HCT116 (cell line): ENCODE measurements at regions not wholly inside any gene's neighbourhood (a gene's known extent, or its start where the extent isn't known, plus 50 kb on each side); places are given as distances from the start of the nearest gene placed in this dataset.

Experiments used
- ATAC-seq: fragments of 200-7000 bp; cut with Tn5 transposase; 2 replicates; pipeline ENCODE4 v1.9.1; 2020; ENCODE audit warnings: mild to moderate bottlenecking, moderate library complexity
- BruUV-seq: library from RNA; stranded (reverse); fragments of 400-500 nt; replicated peaks from 2 replicates; lab custom pipeline; 2021; lab: Mats Ljungman, UMichigan
- CTCF ChIA-PET: fragments of 300-600 bp; sonication (Branson Sonifier 250); formaldehyde crosslinking; loops from one replicate; lab custom pipeline; 2021; ENCODE audit warnings: antibody characterized with exemption; lab: Charles Lee
- POLR2A ChIA-PET: fragments of 300-600, 350-600 bp; sonication (Branson Sonifier 250); formaldehyde crosslinking; loops from one replicate; lab custom pipeline; 2021; ENCODE audit warnings: antibody characterized with exemption; lab: Charles Lee
- RAD21 ChIA-PET, 2 experiments: fragments of 300-600 bp; sonication (Branson Sonifier 250); formaldehyde crosslinking; loops; one replicate each; lab custom pipeline; 2023; ENCODE audit warnings: low total read pairs in 2 of 2; ENCODE audit not compliant: uncharacterized antibody in 2 of 2, unreplicated experiment in 2 of 2, low non-redundant PET in 1 of 2; lab: Charles Lee
- DNase-seq: peaks from one replicate; pipeline ENCODE4 v3.0.0-alpha.2; 2010; ENCODE audit warnings: low read depth, low spot score
- H2AFZ ChIP-seq: fragments of 200-600 bp; shearing (Covaris generic), sonication (generic); 2 replicates; pipeline ENCODE4 v1.6.1; 2017; ENCODE audit warnings: low read depth, mixed run types, mixed read lengths, antibody characterized with exemption, low read length; ENCODE audit not compliant: poor library complexity, severe bottlenecking
- H3K27ac ChIP-seq: 2 replicates; pipeline ENCODE4 v1.5.1; 2012; ENCODE audit warnings: low read depth, low read length
- H3K27me3 ChIP-seq: fragments of 200-600 bp; sonication (generic); 2 replicates; pipeline ENCODE4 v1.6.1; 2016; ENCODE audit warnings: mixed run types, low read length, mixed read lengths; ENCODE audit not compliant: insufficient read depth
- H3K36me3 ChIP-seq, 2 experiments: fragments of 200-500 bp in 1 of 2; fragments of 200-600 bp in 1 of 2; sonication (Bioruptor generic) in 1 of 2; sonication (generic) in 1 of 2; 2 replicates each; pipeline versions ENCODE4 v1.5.1 to v1.6.1; 2014 to 2016; ENCODE audit warnings: low read length in 2 of 2, inconsistent platforms in 1 of 2, mixed read lengths in 1 of 2, mixed run types in 1 of 2; ENCODE audit not compliant: insufficient read depth in 2 of 2, control insufficient read depth in 1 of 2
- H3K4me1 ChIP-seq, 2 experiments: fragments of 200-600 bp in 1 of 2; sonication (generic) in 1 of 2; 2 replicates each; pipeline versions ENCODE4 v1.5.1 to v1.6.1; 2012 to 2017; ENCODE audit warnings: low read length in 2 of 2, inconsistent platforms in 1 of 2, mild to moderate bottlenecking in 1 of 2, mixed read lengths in 1 of 2, mixed run types in 1 of 2, moderate library complexity in 1 of 2; ENCODE audit not compliant: insufficient read depth in 2 of 2, control insufficient read depth in 1 of 2
- H3K4me2 ChIP-seq: fragments of 200-600 bp; sonication (generic); 2 replicates; pipeline ENCODE4 v1.6.1; 2017; ENCODE audit warnings: mixed run types, low read length, mixed read lengths
- H3K4me3 ChIP-seq, 2 experiments: fragments of 200-600 bp in 1 of 2; sonication (generic) in 1 of 2; replicated peaks in 1 of 2; 2 replicates each; pipeline ENCODE4 v1.5.1; 2011 to 2016; ENCODE audit warnings: low read length in 2 of 2, control low read depth in 1 of 2, low read depth in 1 of 2, mild to moderate bottlenecking in 1 of 2, mixed read lengths in 1 of 2, mixed run types in 1 of 2
- H3K79me2 ChIP-seq: fragments of 200-600 bp; sonication (generic); 2 replicates; pipeline ENCODE4 v1.6.1; 2017; ENCODE audit warnings: mild to moderate bottlenecking, mixed run types, low read length, moderate library complexity, mixed read lengths; ENCODE audit not compliant: insufficient read depth
- H3K9ac ChIP-seq: fragments of 200-600 bp; sonication (generic); 2 replicates; pipeline ENCODE4 v1.6.1; 2016; ENCODE audit warnings: low read length, mixed read lengths
- H3K9me2 ChIP-seq: fragments of 200-600 bp; sonication (generic), shearing (Covaris generic); 2 replicates; pipeline ENCODE4 v1.6.1; 2017; ENCODE audit warnings: mixed run types, mild to moderate bottlenecking, moderate library complexity; ENCODE audit not compliant: insufficient read depth
- H3K9me3 ChIP-seq, 2 experiments: fragments of 200-500 bp in 1 of 2; fragments of 200-600 bp in 1 of 2; sonication (Bioruptor generic) in 1 of 2; sonication (generic) in 1 of 2; 2 replicates each; pipeline ENCODE4 v1.6.1; 2014 to 2017; ENCODE audit warnings: low read length in 2 of 2, mixed read lengths in 2 of 2, inconsistent platforms in 1 of 2, low read depth in 1 of 2, mild to moderate bottlenecking in 1 of 2, mixed run types in 1 of 2, moderate library complexity in 1 of 2; ENCODE audit not compliant: control insufficient read depth in 1 of 2, insufficient read depth in 1 of 2
- H4K20me1 ChIP-seq: fragments of 200-600 bp; sonication (generic), shearing (Covaris generic); 2 replicates; pipeline ENCODE4 v1.6.1; 2017; ENCODE audit warnings: mixed run types, mild to moderate bottlenecking, moderate library complexity; ENCODE audit not compliant: insufficient read depth
- CBX3 ChIP-seq: IDR thresholded peaks from 2 replicates; pipeline ENCODE4 v1.6.1; 2012; ENCODE audit warnings: low read depth
- CEBPB ChIP-seq: IDR thresholded peaks from 2 replicates; pipeline ENCODE4 v1.6.1; 2012; ENCODE audit warnings: low read depth
- EGR1 ChIP-seq: IDR thresholded peaks from 2 replicates; pipeline ENCODE4 v1.6.1; 2012; ENCODE audit warnings: low read depth
- ELF1 ChIP-seq: IDR thresholded peaks from 2 replicates; pipeline ENCODE4 v1.6.1; 2012; ENCODE audit warnings: low read depth, borderline replicate concordance
- EZH2 ChIP-seq: fragments of 200-600 bp; sonication (generic); IDR thresholded peaks from 2 replicates; pipeline ENCODE4 v1.6.1; 2017; ENCODE audit warnings: antibody characterized with exemption, mixed run types
- EZH2phosphoT487 ChIP-seq: fragments of 200-600 bp; IDR thresholded peaks from 2 replicates; pipeline ENCODE4 v1.6.1; 2018; ENCODE audit warnings: antibody characterized with exemption, borderline replicate concordance
- FOSL1 ChIP-seq: IDR thresholded peaks from 2 replicates; pipeline ENCODE4 v1.6.1; 2012; ENCODE audit warnings: low read depth
- JUND ChIP-seq: IDR thresholded peaks from 2 replicates; pipeline ENCODE4 v1.6.1; 2012
- POLR2A ChIP-seq: IDR thresholded peaks from 2 replicates; pipeline ENCODE4 v1.7.0; 2011; ENCODE audit warnings: borderline replicate concordance; ENCODE audit not compliant: insufficient read depth, insufficient read length; ENCODE audit errors: extremely low read depth
- POLR2AphosphoS5 ChIP-seq: IDR thresholded peaks from 2 replicates; pipeline ENCODE4 v1.6.1; 2011; ENCODE audit warnings: mild to moderate bottlenecking, low read depth, low read length, moderate library complexity
- RAD21 ChIP-seq: IDR thresholded peaks from 2 replicates; pipeline ENCODE4 v1.6.1; 2012; ENCODE audit warnings: low read depth, mild to moderate bottlenecking
- SIN3A ChIP-seq: IDR thresholded peaks from 2 replicates; pipeline ENCODE4 v1.6.1; 2012; ENCODE audit warnings: low read depth
- SP1 ChIP-seq: IDR thresholded peaks from 2 replicates; pipeline ENCODE4 v1.6.1; 2012; ENCODE audit warnings: low read depth
- SRF ChIP-seq: IDR thresholded peaks from 2 replicates; pipeline ENCODE4 v1.6.1; 2012; ENCODE audit warnings: low read depth
- TCF7L2 ChIP-seq: IDR thresholded peaks from 2 replicates; pipeline ENCODE4 v1.7.0; 2011; ENCODE audit warnings: borderline replicate concordance, inconsistent platforms; ENCODE audit not compliant: insufficient read depth, insufficient read length; ENCODE audit errors: extremely low read depth
- YY1 ChIP-seq: IDR thresholded peaks from 2 replicates; pipeline ENCODE4 v1.6.1; 2011; ENCODE audit warnings: low read length, low read depth, moderate library complexity, mild to moderate bottlenecking; ENCODE audit not compliant: insufficient replicate concordance; ENCODE audit errors: extremely low read depth
- ZFX ChIP-seq: fragments of 450-650 bp; IDR thresholded peaks from 2 replicates; pipeline ENCODE4 v1.6.1; 2017
- ZNF274 ChIP-seq: fragments of 200-500 bp; sonication (Bioruptor generic); IDR thresholded peaks from 2 replicates; pipeline ENCODE4 v1.6.1; 2014; ENCODE audit warnings: mild to moderate bottlenecking, low read depth, low read length, inconsistent platforms
- intact Hi-C: fragments of 100-400 bp; cut with micrococcal nuclease; formaldehyde crosslinking; loops from 2 replicates; pipeline ENCODE4 v1.10.0; 2022
- TF ChIP-seq, protein P1 (sequence below): IDR thresholded peaks from 2 replicates; pipeline ENCODE4 v1.6.1; 2012
- TF ChIP-seq, protein P2 (sequence below): IDR thresholded peaks from 2 replicates; pipeline ENCODE4 v1.6.1; 2012
- TF ChIP-seq, protein P3 (sequence below): IDR thresholded peaks from 2 replicates; pipeline ENCODE4 v1.6.1; 2012; ENCODE audit warnings: low read depth
- TF ChIP-seq, protein P4 (sequence below): IDR thresholded peaks from 2 replicates; pipeline ENCODE4 v1.6.1; 2011; ENCODE audit warnings: mild to moderate bottlenecking, low read length, moderate library complexity; ENCODE audit not compliant: insufficient replicate concordance; ENCODE audit errors: extremely low read depth

DNA sequence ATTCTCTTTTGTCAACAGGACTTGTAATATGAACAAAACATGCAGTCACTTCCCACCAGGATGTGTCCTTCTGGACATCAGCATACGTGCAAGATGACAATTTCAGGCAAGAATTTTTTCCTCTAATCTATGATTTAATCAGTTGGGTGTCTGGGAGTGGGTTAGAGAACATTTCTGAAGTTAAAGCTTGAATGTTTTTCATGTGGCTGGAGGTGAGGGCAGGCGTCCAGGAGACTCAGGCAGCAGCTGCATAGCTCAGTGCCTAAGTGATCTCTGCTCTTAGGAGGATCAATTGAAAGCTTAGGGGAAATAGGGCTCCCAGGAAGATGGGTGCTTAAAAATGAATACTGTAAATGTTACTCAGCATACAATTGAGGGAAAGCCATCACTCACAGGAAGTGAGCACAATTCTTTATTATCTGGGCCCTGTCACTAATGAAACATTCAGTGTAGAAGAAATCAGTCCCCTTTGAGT, 457.6 kb upstream of the KLF6 start:
- ChIA-PET RAD21 (interaction anchor here in 1 of 2 experiments (0.6 kb wide), 1 partner anchor 69 kb away, joined by 3 read pairs; no protein-coding TSS in a partner anchor), POLR2A (interaction anchor here (1.4 kb wide), 1 partner anchor 20 kb away, joined by 3 read pairs; no protein-coding TSS in a partner anchor), CTCF (no interaction called here)
- Histone ChIP-seq H4K20me1 (no peaks in the 10 kb centered on the region), H3K4me3 (0 out of 4 replicates have a peak overlapping the region, but pooled peaks of 1 of the 2 experiments have one; percentile 40), H3K27me3 (no peaks in the 10 kb centered on the region), H3K27ac (no peak overlapping the region; the same call in 1 of the 2 replicates), H2AFZ (peak overlapping the region; percentile 85), H3K79me2 (no peaks in the 10 kb centered on the region), H3K36me3 (no peaks in the 10 kb centered on the region), H3K4me1 (peaks cover 17 to 51% of the 10 kb centered on the region in 2 experiments), H3K9ac (peak overlapping the region; percentile 13; the same call in 1 of the 2 replicates), H3K9me3 (no peaks in the 10 kb centered on the region), H3K9me2 (no peaks in the 10 kb centered on the region), H3K4me2 (peak overlapping the region; percentile 73)
- intact Hi-C loops: no loop called here
- ATAC-seq: peak; percentile 75
- DNase-seq: peak; percentile 52
- BruUV-seq: no TSS peak
- TF ChIP-seq SRF (no peak), POLR2AphosphoS5 (no peak), ZNF274 (no peak), POLR2A (no peak), CBX3 (no peak), EZH2phosphoT487 (no peak), SP1 (peak; percentile 47; the same call in 1 of the 2 replicates), ZFX (no peak), YY1 (no peak), SIN3A (0 out of 2 replicates have a peak, but pooled peaks have one; percentile 25), FOSL1 (peak; percentile 39; the same call in 1 of the 2 replicates), ELF1 (no peak), EGR1 (no peak), RAD21 (0 out of 2 replicates have a peak, but pooled peaks have one; percentile 14), CEBPB (no peak; the same call in 1 of the 2 replicates), TCF7L2 (peak; percentile 51), EZH2 (no peak), JUND (peak; percentile 54; the same call in 1 of the 2 replicates)
- TF ChIP-seq, protein P1, sequence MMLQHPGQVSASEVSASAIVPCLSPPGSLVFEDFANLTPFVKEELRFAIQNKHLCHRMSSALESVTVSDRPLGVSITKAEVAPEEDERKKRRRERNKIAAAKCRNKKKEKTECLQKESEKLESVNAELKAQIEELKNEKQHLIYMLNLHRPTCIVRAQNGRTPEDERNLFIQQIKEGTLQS: no peak
- TF ChIP-seq, protein P2, sequence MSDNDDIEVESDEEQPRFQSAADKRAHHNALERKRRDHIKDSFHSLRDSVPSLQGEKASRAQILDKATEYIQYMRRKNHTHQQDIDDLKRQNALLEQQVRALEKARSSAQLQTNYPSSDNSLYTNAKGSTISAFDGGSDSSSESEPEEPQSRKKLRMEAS: peak; percentile 35; the same call in 1 of the 2 replicates
- TF ChIP-seq, protein P3, sequence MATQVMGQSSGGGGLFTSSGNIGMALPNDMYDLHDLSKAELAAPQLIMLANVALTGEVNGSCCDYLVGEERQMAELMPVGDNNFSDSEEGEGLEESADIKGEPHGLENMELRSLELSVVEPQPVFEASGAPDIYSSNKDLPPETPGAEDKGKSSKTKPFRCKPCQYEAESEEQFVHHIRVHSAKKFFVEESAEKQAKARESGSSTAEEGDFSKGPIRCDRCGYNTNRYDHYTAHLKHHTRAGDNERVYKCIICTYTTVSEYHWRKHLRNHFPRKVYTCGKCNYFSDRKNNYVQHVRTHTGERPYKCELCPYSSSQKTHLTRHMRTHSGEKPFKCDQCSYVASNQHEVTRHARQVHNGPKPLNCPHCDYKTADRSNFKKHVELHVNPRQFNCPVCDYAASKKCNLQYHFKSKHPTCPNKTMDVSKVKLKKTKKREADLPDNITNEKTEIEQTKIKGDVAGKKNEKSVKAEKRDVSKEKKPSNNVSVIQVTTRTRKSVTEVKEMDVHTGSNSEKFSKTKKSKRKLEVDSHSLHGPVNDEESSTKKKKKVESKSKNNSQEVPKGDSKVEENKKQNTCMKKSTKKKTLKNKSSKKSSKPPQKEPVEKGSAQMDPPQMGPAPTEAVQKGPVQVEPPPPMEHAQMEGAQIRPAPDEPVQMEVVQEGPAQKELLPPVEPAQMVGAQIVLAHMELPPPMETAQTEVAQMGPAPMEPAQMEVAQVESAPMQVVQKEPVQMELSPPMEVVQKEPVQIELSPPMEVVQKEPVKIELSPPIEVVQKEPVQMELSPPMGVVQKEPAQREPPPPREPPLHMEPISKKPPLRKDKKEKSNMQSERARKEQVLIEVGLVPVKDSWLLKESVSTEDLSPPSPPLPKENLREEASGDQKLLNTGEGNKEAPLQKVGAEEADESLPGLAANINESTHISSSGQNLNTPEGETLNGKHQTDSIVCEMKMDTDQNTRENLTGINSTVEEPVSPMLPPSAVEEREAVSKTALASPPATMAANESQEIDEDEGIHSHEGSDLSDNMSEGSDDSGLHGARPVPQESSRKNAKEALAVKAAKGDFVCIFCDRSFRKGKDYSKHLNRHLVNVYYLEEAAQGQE: no peak
- TF ChIP-seq, protein P4, sequence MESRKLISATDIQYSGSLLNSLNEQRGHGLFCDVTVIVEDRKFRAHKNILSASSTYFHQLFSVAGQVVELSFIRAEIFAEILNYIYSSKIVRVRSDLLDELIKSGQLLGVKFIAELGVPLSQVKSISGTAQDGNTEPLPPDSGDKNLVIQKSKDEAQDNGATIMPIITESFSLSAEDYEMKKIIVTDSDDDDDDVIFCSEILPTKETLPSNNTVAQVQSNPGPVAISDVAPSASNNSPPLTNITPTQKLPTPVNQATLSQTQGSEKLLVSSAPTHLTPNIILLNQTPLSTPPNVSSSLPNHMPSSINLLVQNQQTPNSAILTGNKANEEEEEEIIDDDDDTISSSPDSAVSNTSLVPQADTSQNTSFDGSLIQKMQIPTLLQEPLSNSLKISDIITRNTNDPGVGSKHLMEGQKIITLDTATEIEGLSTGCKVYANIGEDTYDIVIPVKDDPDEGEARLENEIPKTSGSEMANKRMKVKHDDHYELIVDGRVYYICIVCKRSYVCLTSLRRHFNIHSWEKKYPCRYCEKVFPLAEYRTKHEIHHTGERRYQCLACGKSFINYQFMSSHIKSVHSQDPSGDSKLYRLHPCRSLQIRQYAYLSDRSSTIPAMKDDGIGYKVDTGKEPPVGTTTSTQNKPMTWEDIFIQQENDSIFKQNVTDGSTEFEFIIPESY: no peak
